ENCODE measurements at regions not wholly inside any gene's neighbourhood (a gene's known extent, or its start where the extent isn't known, plus 50 kb on each side); places are given as distances from the start of the nearest gene placed in this dataset.
"Not testable (repeated sequence)": the region's sequence is repeated elsewhere in the genome, so short reads cannot be mapped to it uniquely, and the experiment has no call there.

DNA sequence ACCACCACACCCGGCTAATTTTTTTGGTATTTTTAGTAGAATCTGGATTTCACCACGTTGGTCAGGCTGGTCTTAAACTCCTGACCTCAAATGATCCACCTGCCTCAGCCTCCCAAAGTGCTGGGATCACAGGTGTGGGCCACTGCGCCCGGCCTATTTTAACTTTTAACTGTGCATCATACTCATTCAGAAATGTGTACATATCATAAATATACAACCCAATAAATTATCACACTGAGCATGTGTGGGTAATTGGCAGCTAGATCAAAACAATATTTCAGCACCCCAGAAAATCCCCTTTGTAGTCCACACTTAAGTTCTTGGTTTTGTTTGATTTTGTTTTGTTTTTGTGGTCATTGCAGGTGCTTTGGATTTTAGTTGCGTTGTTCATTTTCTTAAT lies 228.9 kb upstream of the ZNF217 start:
- Mint-ChIP-seq H3K4me1 (peaks cover 10% of the 10 kb centered on the region), H3K27ac (no peak overlapping the region), H3K27me3 (no peaks in the 10 kb centered on the region), H3K4me3 (no peak overlapping the region), H3K36me3 (ENCODE audit: low read depth) (peaks cover 3% of the 10 kb centered on the region), H3K9me3 (peaks cover 9% of the 10 kb centered on the region)
- intact Hi-C loops (cut with micrococcal nuclease) = no loop called here
- DNase-seq = no peak

- intact Hi-C loops (cut with micrococcal nuclease) = no loop called here
- no peak for DNase-seq
- H3K4me3 Mint-ChIP-seq = no peak overlapping the region
- peaks cover 13% of the 10 kb centered on the region for H3K4me1 Mint-ChIP-seq
- H3K36me3 Mint-ChIP-seq (ENCODE audit: low read depth) = peaks cover 3% of the 10 kb centered on the region
- H3K9me3 Mint-ChIP-seq = peaks cover 9% of the 10 kb centered on the region
- no peaks in the 10 kb centered on the region for H3K27me3 Mint-ChIP-seq
- H3K27ac Mint-ChIP-seq = no peak overlapping the region
Measured at GRCh38 chr20:53819973-53820451, 226.4 kb upstream of the ZNF217 start.

GRCh38 chr20:53818457-53819177 lies 225.0 kb upstream of the ZNF217 start:
- Mint-ChIP-seq H3K27ac (no peak overlapping the region), H3K4me1 (peaks cover 22% of the 10 kb centered on the region), H3K27me3 (no peaks in the 10 kb centered on the region), H3K9me3 (peaks cover 9% of the 10 kb centered on the region), H3K36me3 (ENCODE audit: low read depth) (peaks cover 3% of the 10 kb centered on the region), H3K4me3 (no peak overlapping the region)
- intact Hi-C loops (cut with micrococcal nuclease) = no loop called here
- no peak for DNase-seq

GRCh38 chr20:53817513-53817912 lies 223.9 kb upstream of the ZNF217 start:
- H3K4me1 Mint-ChIP-seq = peaks cover 20% of the 10 kb centered on the region
- H3K27ac Mint-ChIP-seq; H3K36me3 Mint-ChIP-seq (ENCODE audit: low read depth); H3K4me3 Mint-ChIP-seq; H3K9me3 Mint-ChIP-seq; DNase-seq; intact Hi-C loops (cut with micrococcal nuclease); H3K27me3 Mint-ChIP-seq: not testable (repeated sequence)

- H3K9me3 Mint-ChIP-seq = peaks cover 9% of the 10 kb centered on the region
- no peak overlapping the region for H3K27ac Mint-ChIP-seq
- no peak for DNase-seq
- peaks cover 3% of the 10 kb centered on the region for H3K36me3 Mint-ChIP-seq (ENCODE audit: low read depth)
- H3K4me3 Mint-ChIP-seq = no peak overlapping the region
- no peaks in the 10 kb centered on the region for H3K27me3 Mint-ChIP-seq
- H3K4me1 Mint-ChIP-seq = peaks cover 20% of the 10 kb centered on the region
- intact Hi-C loops (cut with micrococcal nuclease) = no loop called here
Measured at GRCh38 chr20:53816872-53817398, 223.3 kb upstream of the ZNF217 start.

DNA sequence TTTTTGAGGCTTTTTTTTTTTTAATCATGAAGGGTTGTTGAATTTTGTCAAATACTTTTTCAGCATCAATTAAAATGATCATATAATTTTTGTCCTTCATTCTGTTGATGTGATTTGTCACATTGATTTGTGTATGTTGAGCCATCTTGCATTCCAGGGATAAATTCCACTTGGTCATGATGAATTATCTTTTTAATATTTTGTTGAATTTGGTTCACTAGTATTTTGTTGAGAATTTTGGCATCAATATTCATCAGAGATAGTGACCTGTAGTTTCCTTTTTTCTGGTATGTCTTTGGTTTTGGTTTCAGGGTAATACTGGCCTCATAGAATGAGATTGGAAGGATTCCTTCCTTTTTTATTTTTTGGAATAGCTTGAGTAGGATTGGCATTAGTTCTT lies 221.9 kb upstream of the ZNF217 start:
- no peak for DNase-seq
- intact Hi-C loops (cut with micrococcal nuclease) = no loop called here
- Mint-ChIP-seq H3K9me3 (peaks cover 9% of the 10 kb centered on the region), H3K36me3 (ENCODE audit: low read depth) (peaks cover 3% of the 10 kb centered on the region), H3K4me1 (peaks cover 20% of the 10 kb centered on the region), H3K27ac (no peak overlapping the region), H3K27me3 (no peaks in the 10 kb centered on the region), H3K4me3 (no peak overlapping the region)

GRCh38 chr20:53814060-53814459 lies 220.4 kb upstream of the ZNF217 start:
- intact Hi-C loops (cut with micrococcal nuclease) = no loop called here
- H3K36me3 Mint-ChIP-seq (ENCODE audit: low read depth) = peaks cover 3% of the 10 kb centered on the region
- no peak for DNase-seq
- H3K27me3 Mint-ChIP-seq = no peaks in the 10 kb centered on the region
- H3K4me3 Mint-ChIP-seq = no peak overlapping the region
- H3K9me3 Mint-ChIP-seq = peaks cover 6% of the 10 kb centered on the region
- H3K27ac Mint-ChIP-seq = no peak overlapping the region
- H3K4me1 Mint-ChIP-seq = peaks cover 20% of the 10 kb centered on the region

- Mint-ChIP-seq H3K27ac (no peak overlapping the region), H3K27me3 (no peaks in the 10 kb centered on the region), H3K4me3 (no peak overlapping the region), H3K36me3 (ENCODE audit: low read depth) (no peaks in the 10 kb centered on the region), H3K4me1 (peaks cover 17% of the 10 kb centered on the region), H3K9me3 (peaks cover 2% of the 10 kb centered on the region)
- intact Hi-C loops (cut with micrococcal nuclease) = no loop called here
- no peak for DNase-seq
Measured at GRCh38 chr20:53813636-53814035, 220.0 kb upstream of the ZNF217 start.

- H3K4me3 Mint-ChIP-seq = no peak overlapping the region
- peaks cover 17% of the 10 kb centered on the region for H3K4me1 Mint-ChIP-seq
- no peaks in the 10 kb centered on the region for H3K36me3 Mint-ChIP-seq (ENCODE audit: low read depth)
- intact Hi-C loops (cut with micrococcal nuclease) = no loop called here
- no peak for DNase-seq
- H3K27ac Mint-ChIP-seq = no peak overlapping the region
- H3K9me3 Mint-ChIP-seq = no peaks in the 10 kb centered on the region
- H3K27me3 Mint-ChIP-seq = no peaks in the 10 kb centered on the region
Measured at GRCh38 chr20:53811577-53811976, 217.9 kb upstream of the ZNF217 start.

- peaks cover 16% of the 10 kb centered on the region for H3K4me1 Mint-ChIP-seq
- intact Hi-C loops (cut with micrococcal nuclease) = no loop called here
- no peak overlapping the region for H3K27ac Mint-ChIP-seq
- H3K4me3 Mint-ChIP-seq = no peak overlapping the region
- H3K36me3 Mint-ChIP-seq (ENCODE audit: low read depth) = no peaks in the 10 kb centered on the region
- H3K9me3 Mint-ChIP-seq = no peaks in the 10 kb centered on the region
- DNase-seq = no peak
- H3K27me3 Mint-ChIP-seq = no peaks in the 10 kb centered on the region
Measured at GRCh38 chr20:53810661-53811355, 217.2 kb upstream of the ZNF217 start.

- no peak for DNase-seq
- H3K4me3 Mint-ChIP-seq = no peak overlapping the region
- H3K4me1 Mint-ChIP-seq = peaks cover 7% of the 10 kb centered on the region
- H3K36me3 Mint-ChIP-seq (ENCODE audit: low read depth) = no peaks in the 10 kb centered on the region
- intact Hi-C loops (cut with micrococcal nuclease) = no loop called here
- H3K27ac Mint-ChIP-seq = no peak overlapping the region
- H3K27me3 Mint-ChIP-seq = no peaks in the 10 kb centered on the region
- no peaks in the 10 kb centered on the region for H3K9me3 Mint-ChIP-seq
Measured at GRCh38 chr20:53809728-53810365, 216.2 kb upstream of the ZNF217 start.

- DNase-seq = no peak
- Mint-ChIP-seq H3K36me3 (ENCODE audit: low read depth) (no peaks in the 10 kb centered on the region), H3K27ac (peak overlapping the region; percentile 27), H3K4me3 (no peak overlapping the region), H3K9me3 (no peaks in the 10 kb centered on the region), H3K27me3 (no peaks in the 10 kb centered on the region), H3K4me1 (peaks cover 4% of the 10 kb centered on the region)
- intact Hi-C loops (cut with micrococcal nuclease) = no loop called here
Measured at GRCh38 chr20:53809217-53809616, 215.6 kb upstream of the ZNF217 start.

- Mint-ChIP-seq H3K4me1 (peaks cover under 1% of the 10 kb centered on the region), H3K4me3 (no peak overlapping the region), H3K9me3 (no peaks in the 10 kb centered on the region), H3K27ac (no peak overlapping the region), H3K36me3 (ENCODE audit: low read depth) (no peaks in the 10 kb centered on the region), H3K27me3 (no peaks in the 10 kb centered on the region)
- no peak for DNase-seq
- intact Hi-C loops (cut with micrococcal nuclease) = no loop called here
Measured at GRCh38 chr20:53808733-53809132, 215.1 kb upstream of the ZNF217 start.

- H3K9me3 Mint-ChIP-seq; H3K36me3 Mint-ChIP-seq (ENCODE audit: low read depth); DNase-seq; H3K4me3 Mint-ChIP-seq; intact Hi-C loops (cut with micrococcal nuclease); H3K4me1 Mint-ChIP-seq; H3K27me3 Mint-ChIP-seq; H3K27ac Mint-ChIP-seq: not testable (repeated sequence)
Measured at GRCh38 chr20:53808302-53808701, 214.7 kb upstream of the ZNF217 start.

Data from activated CD4-positive, alpha-beta T cell treated with anti-CD3 and anti-CD28 coated beads, Interleukin-2, amount 10 ng/mL, durations not matched to agents 24 days and 14 days (primary cell).